Liver (tissue), 3 donors: ENCODE measurements at regions not wholly inside any gene's neighbourhood (a gene's known extent, or its start where the extent isn't known, plus 50 kb on each side); places are given as distances from the start of the nearest gene placed in this dataset.

Source experiments
- CTCF ChIP-seq: fragments of 150-350 bp; IDR thresholded peaks from 2 replicates; pipeline ENCODE4 v1.5.1; 2017; ENCODE audit warnings: improper control_type of control experiment, low read depth, low read length; ENCODE audit not compliant: missing input control
- FOXA2 ChIP-seq: IDR thresholded peaks from 2 replicates; pipeline ENCODE4 v1.6.1; 2016; ENCODE audit warnings: antibody characterized with exemption
- MAX ChIP-seq: IDR thresholded peaks from 2 replicates; pipeline ENCODE4 v1.6.1; 2016; ENCODE audit warnings: antibody characterized with exemption
- RAD21 ChIP-seq, 2 donors: IDR thresholded peaks; 2 replicates each; pipeline ENCODE4 v1.6.1; 2016; ENCODE audit warnings: antibody characterized with exemption in 2 of 2, mild to moderate bottlenecking in 2 of 2
- SP1 ChIP-seq: IDR thresholded peaks from 2 replicates; pipeline ENCODE4 v1.6.1; 2018; ENCODE audit warnings: antibody characterized with exemption, mild to moderate bottlenecking
- TAF1 ChIP-seq: conservative IDR thresholded peaks from 2 replicates; pipeline ENCODE4 v1.6.1; 2016; ENCODE audit warnings: antibody characterized with exemption, mild to moderate bottlenecking
- YY1 ChIP-seq: IDR thresholded peaks from 2 replicates; pipeline ENCODE4 v1.6.1; 2016; ENCODE audit warnings: antibody characterized with exemption, mild to moderate bottlenecking
- ZBTB33 ChIP-seq: IDR thresholded peaks from 2 replicates; pipeline ENCODE4 v1.6.1; 2016; ENCODE audit warnings: antibody characterized with exemption
- donor health status: healthy.
- donor health status: healthy.

- no peak for TF ChIP-seq ZBTB33
- no peak for TF ChIP-seq RAD21 (IDR thresholded peaks at IDR 0.05)
- no peak for TF ChIP-seq CTCF
- no peak for TF ChIP-seq SP1
- no peak for TF ChIP-seq FOXA2
- no peak for TF ChIP-seq TAF1
- TF ChIP-seq YY1 = no peak
- TF ChIP-seq MAX = no peak
These were observed 556.5 kb downstream of the INSC start for GRCh38 chr11:15671216-15671615.
